Stomach (tissue), 8 donors: ENCODE measurements at regions not wholly inside any gene's neighbourhood (a gene's known extent, or its start where the extent isn't known, plus 50 kb on each side); places are given as distances from the start of the nearest gene placed in this dataset.

Source experiments
- DNase-seq, 2 donors: peaks; one replicate each; pipeline versions ENCODE4 v3.0.0 to v3.0.0-alpha.2; 2013 to 2019
- H3K27ac ChIP-seq, 5 donors: fragments of 200-600 bp in 4 of 5; sonication (generic) in 4 of 5; one replicate each; pipeline ENCODE4 v1.5.1; 2013 to 2019; ENCODE audit warnings: mild to moderate bottlenecking in 1 of 5, moderate library complexity in 1 of 5
- H3K27me3 ChIP-seq, 3 donors: fragments of 200-600 bp; sonication (generic); one replicate each; pipeline ENCODE4 v1.5.1; 2017 to 2019; ENCODE audit warnings: mixed run types in 1 of 3
- H3K36me3 ChIP-seq, 4 donors: fragments of 200-600 bp; sonication (generic); 1 replicate in 3 of 4; 2 replicates in 1 of 4; pipeline ENCODE4 v1.5.1; 2016 to 2019
- H3K4me1 ChIP-seq, 4 donors: fragments of 200-600 bp; sonication (generic); one replicate each; pipeline ENCODE4 v1.5.1; 2016 to 2019
- H3K4me3 ChIP-seq, 4 donors: fragments of 200-600 bp; sonication (generic) in 3 of 4; one replicate each; pipeline ENCODE4 v1.5.1; 2016 to 2019; ENCODE audit warnings: mild to moderate bottlenecking in 1 of 4
- H3K9me3 ChIP-seq, 4 donors: fragments of 200-600 bp; sonication (generic); one replicate each; pipeline ENCODE4 v1.5.1; 2016 to 2019
- EP300 ChIP-seq: sonication (generic); formaldehyde crosslinking; IDR thresholded peaks from one replicate; pipeline ENCODE4 v1.6.1; 2017; ENCODE audit warnings: antibody characterized with exemption
- POLR2A ChIP-seq, 4 donors: fragments of 450-650 bp; IDR thresholded peaks; one replicate each; pipeline ENCODE4 v1.6.1; 2016; ENCODE audit warnings: antibody characterized with exemption in 4 of 4, control low read depth in 2 of 4, mild to moderate bottlenecking in 1 of 4, moderate library complexity in 1 of 4
- POLR2AphosphoS5 ChIP-seq, 3 donors: sonication (generic); formaldehyde crosslinking; IDR thresholded peaks; one replicate each; pipeline ENCODE4 v1.6.1; 2016; ENCODE audit warnings: antibody characterized with exemption in 3 of 3
- WGBS, 5 donors: extraction: QIAGEN DNeasy Blood & Tissue Kit in 3 of 5; methylation state at CpG; one replicate each; pipeline versions ENCODE4 v1.1.5 to v1.1.7; 2013 to 2018; 5-methylcytosine and 5-hydroxymethylcytosine counted together
- intact Hi-C: fragments of 100-400 bp; cut with DNase I; formaldehyde crosslinking; loops from one replicate; pipeline ENCODE4 v1.15.1; 2023; ENCODE audit warnings: low total_unique reads
- TF ChIP-seq, protein P1 (sequence below), 7 experiments: fragments of 450-650 bp in 4 of 7; fragments of 200-600 bp in 3 of 7; sonication (generic) in 3 of 7; IDR thresholded peaks; one replicate each; pipeline ENCODE4 v1.5.1; 2016 to 2019; ENCODE audit warnings: antibody characterized with exemption in 7 of 7, control low read depth in 2 of 7, mild to moderate bottlenecking in 1 of 7
- donor health status: healthy with polysubstance abuse.
- donor health status: Bipolar disorder and iron deficiency.
- donor health status: healthy.

DNA sequence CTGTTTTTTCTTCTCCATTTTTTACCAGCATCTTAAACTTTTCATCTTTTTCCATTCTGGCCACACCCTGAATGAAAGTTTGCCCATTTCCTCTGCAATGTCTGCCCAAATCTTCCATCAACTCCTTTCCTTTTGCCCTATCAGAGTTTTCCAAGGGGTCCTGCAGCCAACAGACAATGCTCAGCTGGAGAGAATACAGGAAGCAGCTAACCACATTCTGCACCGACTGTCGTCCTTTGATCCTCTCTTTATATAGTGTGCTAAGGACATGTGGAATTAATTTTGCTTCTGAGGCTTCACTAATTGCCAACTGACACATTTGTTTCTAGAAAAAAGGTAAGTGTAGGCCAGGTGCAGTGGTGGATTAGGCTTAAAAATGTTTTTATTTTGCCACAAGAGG is 50.5 kb upstream of the DLX2 start:
- no peaks in the 10 kb centered on the region for H3K36me3 ChIP-seq
- no peaks in the 10 kb centered on the region for H3K4me1 ChIP-seq
- no peak for TF ChIP-seq POLR2AphosphoS5 (IDR thresholded peaks at IDR 0.05)
- TF ChIP-seq EP300, result no peak
- TF ChIP-seq, protein P1, sequence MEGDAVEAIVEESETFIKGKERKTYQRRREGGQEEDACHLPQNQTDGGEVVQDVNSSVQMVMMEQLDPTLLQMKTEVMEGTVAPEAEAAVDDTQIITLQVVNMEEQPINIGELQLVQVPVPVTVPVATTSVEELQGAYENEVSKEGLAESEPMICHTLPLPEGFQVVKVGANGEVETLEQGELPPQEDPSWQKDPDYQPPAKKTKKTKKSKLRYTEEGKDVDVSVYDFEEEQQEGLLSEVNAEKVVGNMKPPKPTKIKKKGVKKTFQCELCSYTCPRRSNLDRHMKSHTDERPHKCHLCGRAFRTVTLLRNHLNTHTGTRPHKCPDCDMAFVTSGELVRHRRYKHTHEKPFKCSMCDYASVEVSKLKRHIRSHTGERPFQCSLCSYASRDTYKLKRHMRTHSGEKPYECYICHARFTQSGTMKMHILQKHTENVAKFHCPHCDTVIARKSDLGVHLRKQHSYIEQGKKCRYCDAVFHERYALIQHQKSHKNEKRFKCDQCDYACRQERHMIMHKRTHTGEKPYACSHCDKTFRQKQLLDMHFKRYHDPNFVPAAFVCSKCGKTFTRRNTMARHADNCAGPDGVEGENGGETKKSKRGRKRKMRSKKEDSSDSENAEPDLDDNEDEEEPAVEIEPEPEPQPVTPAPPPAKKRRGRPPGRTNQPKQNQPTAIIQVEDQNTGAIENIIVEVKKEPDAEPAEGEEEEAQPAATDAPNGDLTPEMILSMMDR (IDR thresholded peaks at IDR 0.05), result no peak
- no peak for TF ChIP-seq POLR2A (IDR thresholded peaks at IDR 0.05)
- no peaks in the 10 kb centered on the region for H3K9me3 ChIP-seq
- H3K4me3 ChIP-seq, result no peak overlapping the region
- no peak overlapping the region for H3K27ac ChIP-seq
- DNase-seq, result no peak
- H3K27me3 ChIP-seq, result peaks cover 0 to 28% (median 0%) of the 10 kb centered on the region in 3 donors
- WGBS, 5 donors, result 30 to 59% (median 40%) methylated on average over 2 of the region's 2 CpGs
- intact Hi-C loops, result no loop called here

DNA sequence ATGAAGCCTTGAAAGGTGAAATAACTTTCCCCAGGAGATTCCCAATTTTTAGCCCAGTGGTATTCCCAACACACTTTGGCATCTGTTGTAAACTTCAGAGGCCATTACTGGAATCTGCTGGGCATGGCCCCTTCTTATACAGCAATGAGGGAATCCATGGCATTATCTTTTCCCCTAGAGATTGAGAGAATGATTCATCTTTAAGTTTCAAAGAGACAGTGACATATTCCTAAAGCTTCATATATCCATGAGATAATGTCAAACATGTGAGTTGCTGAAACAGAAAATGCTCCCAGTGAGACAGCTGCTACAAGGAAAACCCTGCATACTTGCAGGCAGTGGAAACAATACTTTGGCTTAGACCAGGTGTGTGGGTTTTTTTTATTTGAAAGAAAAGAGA is 51.1 kb upstream of the DLX2 start:
- H3K27ac ChIP-seq, result no peak overlapping the region
- H3K27me3 ChIP-seq, result peaks cover 0 to 28% (median 0%) of the 10 kb centered on the region in 3 donors
- no peak for DNase-seq
- no peaks in the 10 kb centered on the region for H3K9me3 ChIP-seq
- intact Hi-C loops, result no loop called here
- H3K4me1 ChIP-seq, result no peaks in the 10 kb centered on the region
- H3K4me3 ChIP-seq, result no peak overlapping the region
- no peaks in the 10 kb centered on the region for H3K36me3 ChIP-seq
- TF ChIP-seq EP300 (no peak), POLR2A (IDR thresholded peaks at IDR 0.05) (no peak), POLR2AphosphoS5 (IDR thresholded peaks at IDR 0.05) (no peak)
- TF ChIP-seq, protein P1 (IDR thresholded peaks at IDR 0.05), result no peak

DNA sequence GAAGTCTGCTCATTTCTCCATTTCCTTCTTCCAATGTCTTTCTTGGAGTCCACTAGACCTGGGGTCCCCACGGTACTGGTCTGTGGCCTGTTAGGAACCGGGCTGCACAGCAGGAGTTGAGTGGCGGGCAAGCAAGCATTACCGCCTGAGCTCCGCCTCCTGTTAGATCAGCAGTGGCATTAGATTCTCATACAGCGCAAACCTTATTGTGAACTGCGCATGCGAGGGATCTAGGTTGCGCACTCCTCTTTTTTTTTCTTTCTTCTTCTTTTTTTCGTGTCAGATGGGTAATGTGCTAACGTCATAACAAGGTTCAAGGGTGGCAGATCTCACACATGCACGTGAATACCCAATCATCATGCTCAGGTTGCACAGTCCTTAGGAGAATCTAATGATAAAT is 53.1 kb upstream of the DLX2 start:
- WGBS, 5 donors, result 83 to 89% (median 84%) methylated on average over 12 of the region's 12 CpGs
- Histone ChIP-seq H3K4me1 (no peaks in the 10 kb centered on the region), H3K27ac (no peak overlapping the region), H3K27me3 (peaks cover 0 to 28% (median 0%) of the 10 kb centered on the region in 3 donors), H3K9me3 (peaks cover 0 to 2% (median under 1%) of the 10 kb centered on the region in 4 donors), H3K36me3 (no peaks in the 10 kb centered on the region), H3K4me3 (no peak overlapping the region)
- intact Hi-C loops, result no loop called here
- TF ChIP-seq, protein P1 (IDR thresholded peaks at IDR 0.05), result no peak
- TF ChIP-seq POLR2AphosphoS5 (IDR thresholded peaks at IDR 0.05) (no peak), EP300 (no peak), POLR2A (IDR thresholded peaks at IDR 0.05) (no peak)
- DNase-seq, result no peak

DNA sequence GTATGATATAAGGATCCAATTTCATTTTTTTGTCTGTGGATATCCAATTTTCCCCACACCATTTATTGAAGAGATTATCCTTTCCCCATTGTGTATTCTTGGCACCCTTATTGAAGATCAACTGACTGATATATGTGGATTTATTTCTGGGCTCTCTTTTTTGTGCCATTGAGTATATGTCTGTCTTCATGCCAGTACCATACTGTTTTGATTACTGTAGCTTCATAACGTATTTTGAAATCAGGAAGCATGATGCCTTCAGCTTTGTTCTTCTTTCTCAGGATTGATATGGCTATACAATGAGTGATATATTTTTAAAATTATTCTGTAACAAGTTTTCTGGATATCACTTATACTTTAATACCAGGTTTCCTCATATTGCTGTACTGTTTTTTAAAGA is 58.1 kb upstream of the DLX2 start:
- DNase-seq, result no peak
- intact Hi-C loops, result no loop called here
- TF ChIP-seq EP300 (no peak), POLR2AphosphoS5 (IDR thresholded peaks at IDR 0.05) (no peak), POLR2A (IDR thresholded peaks at IDR 0.05) (no peak)
- TF ChIP-seq, protein P1 (IDR thresholded peaks at IDR 0.05), result no peak

More for the DNA sequence above, 58.1 kb upstream of the DLX2 start:
- no peak overlapping the region for H3K4me3 ChIP-seq
- no peaks in the 10 kb centered on the region for H3K4me1 ChIP-seq
- 85 to 96% (median 93%) methylated on average over 1 of the region's 1 CpG for WGBS, 5 donors
- peaks cover 0 to 11% (median 5%) of the 10 kb centered on the region in 4 donors for H3K9me3 ChIP-seq
- no peak overlapping the region for H3K27ac ChIP-seq
- no peaks in the 10 kb centered on the region for H3K36me3 ChIP-seq
- peaks cover 0 to 16% (median 0%) of the 10 kb centered on the region in 3 donors for H3K27me3 ChIP-seq
